HEK293 (cell line): ENCODE measurements at regions not wholly inside any gene's neighbourhood (a gene's known extent, or its start where the extent isn't known, plus 50 kb on each side); places are given as distances from the start of the nearest gene placed in this dataset.

Source experiments
- CTCF ChIA-PET: fragments of 350-600 bp; formaldehyde crosslinking; extraction: SDS; loops from one replicate; lab custom pipeline; 2021; ENCODE audit warnings: antibody characterized with exemption; lab: Yijun Ruan, JAX
- POLR2A ChIA-PET: fragments of 300-600 bp; formaldehyde crosslinking; extraction: SDS; loops from one replicate; lab custom pipeline; 2020; ENCODE audit warnings: antibody characterized with exemption, inconsistent platforms; lab: Yijun Ruan, JAX
- H3K27ac ChIP-seq: fragments of 200-500 bp; sonication (Bioruptor generic); 2 replicates; pipeline ENCODE4 v1.5.1; 2014; ENCODE audit warnings: low read depth, low read length, control low read depth, inconsistent platforms; ENCODE audit errors: extremely low read depth
- H3K36me3 ChIP-seq, 2 experiments: fragments of 200-500 bp in 1 of 2; sonication (Bioruptor generic) in 1 of 2; 1 replicate in 1 of 2; 2 replicates in 1 of 2; pipeline ENCODE4 v1.5.1; 2014 to 2017; ENCODE audit warnings: inconsistent platforms in 2 of 2, low read length in 2 of 2; ENCODE audit not compliant: control insufficient read depth in 2 of 2, insufficient read depth in 1 of 2
- H3K4me1 ChIP-seq: fragments of 200-500 bp; sonication (Bioruptor generic); 2 replicates; pipeline ENCODE4 v1.5.1; 2014; ENCODE audit warnings: mild to moderate bottlenecking, low read length, inconsistent platforms; ENCODE audit not compliant: control insufficient read depth, insufficient read depth
- H3K4me3 ChIP-seq: 2 replicates; pipeline ENCODE4 v1.5.1; 2011; ENCODE audit warnings: low read depth, mild to moderate bottlenecking, control low read depth, low read length, moderate library complexity
- H3K9me3 ChIP-seq: fragments of 200-500 bp; sonication (Bioruptor generic); 2 replicates; pipeline ENCODE4 v1.5.1; 2014; ENCODE audit warnings: low read depth, low read length, inconsistent platforms; ENCODE audit not compliant: control insufficient read depth, insufficient read depth
- BCL6B ChIP-seq: fragments of 450-650 bp; formaldehyde crosslinking; IDR thresholded peaks from 2 replicates; pipeline ENCODE4 v1.5.1; 2017; ENCODE audit warnings: missing biosample characterization, missing genetic modification characterization
- ELK4 ChIP-seq: IDR thresholded peaks from 2 replicates; pipeline ENCODE4 v1.6.1; 2011; ENCODE audit warnings: mild to moderate bottlenecking, low read depth, low read length, borderline replicate concordance
- FEZF1 ChIP-seq: fragments of 450-650 bp; formaldehyde crosslinking; IDR thresholded peaks from 2 replicates; pipeline ENCODE4 v1.5.1; 2016; ENCODE audit warnings: missing biosample characterization, missing genetic modification characterization
- KLF1 ChIP-seq: fragments of 450-650 bp; formaldehyde crosslinking; IDR thresholded peaks from 2 replicates; pipeline ENCODE4 v1.5.1; 2016; ENCODE audit warnings: missing biosample characterization, missing genetic modification characterization
- KLF16 ChIP-seq: fragments of 450-650 bp; formaldehyde crosslinking; IDR thresholded peaks from 2 replicates; pipeline ENCODE4 v1.5.1; 2017; ENCODE audit warnings: missing biosample characterization, missing genetic modification characterization
- MEIS1 ChIP-seq: sonication (generic); formaldehyde crosslinking; IDR thresholded peaks from 2 replicates; pipeline ENCODE4 v1.8.1; 2022; ENCODE audit warnings: missing genetic modification reagents, mild to moderate bottlenecking, borderline replicate concordance
- OVOL3 ChIP-seq: fragments of 450-650 bp; formaldehyde crosslinking; IDR thresholded peaks from 2 replicates; pipeline ENCODE4 v1.5.1; 2016; ENCODE audit warnings: missing biosample characterization, missing genetic modification characterization
- SP3 ChIP-seq: fragments of 450-650 bp; formaldehyde crosslinking; IDR thresholded peaks from 2 replicates; pipeline ENCODE4 v1.5.1; 2016; ENCODE audit warnings: missing biosample characterization, missing genetic modification characterization
- TRIM28 ChIP-seq: IDR thresholded peaks from 2 replicates; pipeline ENCODE4 v1.6.1; 2011; ENCODE audit warnings: low read length, control low read depth, borderline replicate concordance
- ZBTB8A ChIP-seq: fragments of 450-650 bp; formaldehyde crosslinking; IDR thresholded peaks from 2 replicates; pipeline ENCODE4 v1.5.1; 2016; ENCODE audit warnings: missing biosample characterization, missing genetic modification characterization
- ZFP3 ChIP-seq: fragments of 450-650 bp; formaldehyde crosslinking; IDR thresholded peaks from 2 replicates; pipeline ENCODE4 v1.5.1; 2016; ENCODE audit warnings: low read depth, missing biosample characterization, missing genetic modification characterization
- ZNF10 ChIP-seq: fragments of 450-650 bp; formaldehyde crosslinking; IDR thresholded peaks from 2 replicates; pipeline ENCODE4 v1.5.1; 2017; ENCODE audit warnings: missing biosample characterization, missing genetic modification characterization
- ZNF114 ChIP-seq: fragments of 450-650 bp; formaldehyde crosslinking; IDR thresholded peaks from 2 replicates; pipeline ENCODE4 v1.5.0; 2017; ENCODE audit warnings: missing biosample characterization, missing genetic modification characterization
- ZNF16 ChIP-seq: fragments of 450-650 bp; formaldehyde crosslinking; IDR thresholded peaks from 2 replicates; pipeline ENCODE4 v1.5.1; 2016; ENCODE audit warnings: low read depth, missing biosample characterization, missing genetic modification characterization
- ZNF19 ChIP-seq: fragments of 450-650 bp; formaldehyde crosslinking; IDR thresholded peaks from 2 replicates; pipeline ENCODE4; 2016; ENCODE audit warnings: missing biosample characterization, missing genetic modification characterization, low read depth
- ZNF2 ChIP-seq: fragments of 450-650 bp; formaldehyde crosslinking; IDR thresholded peaks from 2 replicates; pipeline ENCODE4 v1.5.1; 2016; ENCODE audit warnings: missing biosample characterization, missing genetic modification characterization
- ZNF202 ChIP-seq: fragments of 450-650 bp; formaldehyde crosslinking; IDR thresholded peaks from 2 replicates; pipeline ENCODE4 v1.5.1; 2016; ENCODE audit warnings: missing biosample characterization, missing genetic modification characterization, borderline replicate concordance
- ZNF214 ChIP-seq: fragments of 450-650 bp; formaldehyde crosslinking; IDR thresholded peaks from 2 replicates; pipeline ENCODE4 v1.5.1; 2017; ENCODE audit warnings: missing biosample characterization, mild to moderate bottlenecking, missing genetic modification characterization, borderline replicate concordance
- ZNF335 ChIP-seq: fragments of 450-650 bp; formaldehyde crosslinking; conservative IDR thresholded peaks from 2 replicates; pipeline ENCODE4 v1.5.1; 2016; ENCODE audit warnings: missing biosample characterization, missing genetic modification characterization
- ZNF423 ChIP-seq: fragments of 450-650 bp; formaldehyde crosslinking; IDR thresholded peaks from 2 replicates; pipeline ENCODE4 v1.5.1; 2016; ENCODE audit warnings: missing biosample characterization, missing genetic modification characterization
- ZNF473 ChIP-seq: fragments of 450-650 bp; formaldehyde crosslinking; IDR thresholded peaks from 2 replicates; pipeline ENCODE4 v1.5.1; 2017; ENCODE audit warnings: missing biosample characterization, missing genetic modification characterization
- ZNF518A ChIP-seq: fragments of 450-650 bp; formaldehyde crosslinking; conservative IDR thresholded peaks from 2 replicates; pipeline ENCODE4 v1.5.1; 2016; ENCODE audit warnings: low read depth, missing biosample characterization, missing genetic modification characterization
- ZNF530 ChIP-seq: fragments of 450-650 bp; formaldehyde crosslinking; IDR thresholded peaks from 2 replicates; pipeline ENCODE4 v1.5.1; 2016; ENCODE audit warnings: low read depth, missing biosample characterization, missing genetic modification characterization
- ZNF549 ChIP-seq: fragments of 450-650 bp; IDR thresholded peaks from 2 replicates; pipeline ENCODE4 v1.5.1; 2018; ENCODE audit warnings: missing biosample characterization, missing genetic modification characterization, mild to moderate bottlenecking, inconsistent platforms, moderate library complexity
- ZNF585B ChIP-seq: fragments of 450-650 bp; formaldehyde crosslinking; IDR thresholded peaks from 2 replicates; pipeline ENCODE4 v1.5.1; 2016; ENCODE audit warnings: missing biosample characterization, missing genetic modification characterization
- ZNF596 ChIP-seq: fragments of 450-650 bp; IDR thresholded peaks from 2 replicates; pipeline ENCODE4 v1.5.0; 2018; ENCODE audit warnings: missing biosample characterization, mild to moderate bottlenecking, missing genetic modification characterization, moderate library complexity
- ZNF621 ChIP-seq: fragments of 450-650 bp; formaldehyde crosslinking; IDR thresholded peaks from 2 replicates; pipeline ENCODE4 v1.5.1; 2017; ENCODE audit warnings: missing biosample characterization, missing genetic modification characterization
- ZNF639 ChIP-seq: fragments of 450-650 bp; formaldehyde crosslinking; IDR thresholded peaks from 2 replicates; pipeline ENCODE4 v1.5.1; 2016; ENCODE audit warnings: missing biosample characterization, missing genetic modification characterization
- ZNF660 ChIP-seq: fragments of 450-650 bp; IDR thresholded peaks from 2 replicates; pipeline ENCODE4 v1.5.1; 2018; ENCODE audit warnings: missing biosample characterization, mild to moderate bottlenecking, missing genetic modification characterization
- ZNF837 ChIP-seq: fragments of 450-650 bp; formaldehyde crosslinking; IDR thresholded peaks from 2 replicates; pipeline ENCODE4 v1.5.1; 2016; ENCODE audit warnings: missing biosample characterization, missing genetic modification characterization
- ZNF843 ChIP-seq: fragments of 450-650 bp; formaldehyde crosslinking; IDR thresholded peaks from 2 replicates; pipeline ENCODE4 v1.5.1; 2016; ENCODE audit warnings: missing biosample characterization, missing genetic modification characterization

- no peaks in the 10 kb centered on the region for H3K9me3 ChIP-seq
- TF ChIP-seq ZNF16 (tag by site-specific recombination) (no peak), KLF1 (tag by site-specific recombination) (no peak), KLF16 (tag by site-specific recombination) (no peak), ZNF10 (no peak), ZNF473 (tag by site-specific recombination) (no peak), FEZF1 (no peak), ZNF214 (tag by site-specific recombination) (no peak), ZNF335 (tag by site-specific recombination) (no peak), ZNF843 (no peak), ZNF596 (no peak), ZNF518A (tag by site-specific recombination) (no peak), ZNF423 (no peak), SP3 (tag by site-specific recombination) (no peak), ZNF549 (no peak), ZNF202 (tag by site-specific recombination) (no peak), ZNF2 (tag by site-specific recombination) (no peak), ZNF585B (tag by site-specific recombination) (no peak), MEIS1 (CRISPR knock-in tag) (no peak), TRIM28 (no peak), ZNF621 (tag by site-specific recombination) (no peak)
- H3K4me1 ChIP-seq: no peaks in the 10 kb centered on the region
- H3K36me3 ChIP-seq: no peaks in the 10 kb centered on the region
- POLR2A ChIA-PET: no interaction called here
- no peak overlapping the region for H3K4me3 ChIP-seq
- H3K27ac ChIP-seq: no peak overlapping the region
- CTCF ChIA-PET: no interaction called here
Measured at GRCh38 chr3:3610581-3611298, 188.5 kb upstream of the LRRN1 start.

- Histone ChIP-seq H3K4me3 (no peak overlapping the region), H3K36me3 (no peaks in the 10 kb centered on the region), H3K27ac (no peak overlapping the region), H3K9me3 (no peaks in the 10 kb centered on the region), H3K4me1 (no peaks in the 10 kb centered on the region)
- CTCF ChIA-PET: no interaction called here
- POLR2A ChIA-PET: no interaction called here
- TF ChIP-seq BCL6B (tag by site-specific recombination) (no peak), ZNF639 (tag by site-specific recombination) (no peak), ZNF530 (tag by site-specific recombination) (no peak), ZNF837 (tag by site-specific recombination) (no peak), ZBTB8A (tag by site-specific recombination) (no peak), ZNF660 (tag by site-specific recombination) (no peak), OVOL3 (tag by site-specific recombination) (no peak), ZNF114 (tag by site-specific recombination) (no peak), ZNF19 (tag by site-specific recombination) (no peak), ZFP3 (no peak), ELK4 (no peak)
Measured at GRCh38 chr3:3606321-3606720, 192.9 kb upstream of the LRRN1 start.
